HEK293T (cell line): ENCODE measurements at regions not wholly inside any gene's neighbourhood (a gene's known extent, or its start where the extent isn't known, plus 50 kb on each side); places are given as distances from the start of the nearest gene placed in this dataset.

Source experiments
- CTCF ChIA-PET: fragments of 350-600 bp; formaldehyde crosslinking; extraction: SDS; loops from one replicate; lab custom pipeline; 2021; ENCODE audit warnings: antibody characterized with exemption, inconsistent platforms; lab: Yijun Ruan, JAX
- POLR2A ChIA-PET: fragments of 350-600 bp; formaldehyde crosslinking; extraction: SDS; loops from one replicate; lab custom pipeline; 2020; ENCODE audit warnings: antibody characterized with exemption, inconsistent platforms; lab: Yijun Ruan, JAX
- DNase-seq: peaks from one replicate; pipeline ENCODE4 v3.0.0; 2012; ENCODE audit warnings: mixed read lengths; ENCODE audit errors: extremely low spot score
- ARNT ChIP-seq: fragments of 450-650 bp; IDR thresholded peaks from 2 replicates; pipeline ENCODE4 v1.6.1; 2017; ENCODE audit warnings: mild to moderate bottlenecking
- BHLHE40 ChIP-seq: fragments of 450-650 bp; IDR thresholded peaks from 2 replicates; pipeline ENCODE4 v1.6.1; 2016; ENCODE audit warnings: mild to moderate bottlenecking, moderate library complexity, borderline replicate concordance
- CTBP1 ChIP-seq: fragments of 450-650 bp; IDR thresholded peaks from 2 replicates; pipeline ENCODE4 v1.6.1; 2016; ENCODE audit warnings: borderline replicate concordance
- ELF4 ChIP-seq: fragments of 450-650 bp; IDR thresholded peaks from 2 replicates; pipeline ENCODE4 v1.6.1; 2017; ENCODE audit warnings: antibody characterized with exemption
- FOXA1 ChIP-seq: fragments of 450-650 bp; IDR thresholded peaks from 2 replicates; pipeline ENCODE4 v1.6.1; 2016; ENCODE audit warnings: mild to moderate bottlenecking
- FOXK2 ChIP-seq: fragments of 450-650 bp; IDR thresholded peaks from 2 replicates; pipeline ENCODE4 v1.6.1; 2016; ENCODE audit warnings: mild to moderate bottlenecking
- FOXM1 ChIP-seq: fragments of 450-650 bp; IDR thresholded peaks from 2 replicates; pipeline ENCODE4 v1.6.1; 2017; ENCODE audit warnings: mild to moderate bottlenecking, borderline replicate concordance
- HDGF ChIP-seq: fragments of 450-650 bp; IDR thresholded peaks from 2 replicates; pipeline ENCODE4 v1.6.1; 2017; ENCODE audit warnings: antibody characterized with exemption, borderline replicate concordance
- L3MBTL2 ChIP-seq: fragments of 450-650 bp; conservative IDR thresholded peaks from 2 replicates; pipeline ENCODE4 v1.6.1; 2016; ENCODE audit warnings: mild to moderate bottlenecking
- LEF1 ChIP-seq: fragments of 450-650 bp; IDR thresholded peaks from 2 replicates; pipeline ENCODE4 v1.6.1; 2017; ENCODE audit warnings: mild to moderate bottlenecking, borderline replicate concordance
- NFRKB ChIP-seq: fragments of 450-650 bp; IDR thresholded peaks from 2 replicates; pipeline ENCODE4 v1.6.1; 2016; ENCODE audit warnings: mild to moderate bottlenecking, moderate library complexity
- PKNOX1 ChIP-seq: fragments of 450-650 bp; IDR thresholded peaks from 2 replicates; pipeline ENCODE4 v1.6.1; 2016
- SP1 ChIP-seq: fragments of 450-650 bp; IDR thresholded peaks from 2 replicates; pipeline ENCODE4 v1.6.1; 2017
- SUZ12 ChIP-seq: fragments of 450-650 bp; IDR thresholded peaks from 2 replicates; pipeline ENCODE4 v1.6.1; 2016; ENCODE audit warnings: mild to moderate bottlenecking
- TARDBP ChIP-seq: fragments of 450-650 bp; IDR thresholded peaks from 2 replicates; pipeline ENCODE4 v1.6.1; 2016
- ZNF384 ChIP-seq: fragments of 450-650 bp; IDR thresholded peaks from 2 replicates; pipeline ENCODE4 v1.6.1; 2016

- ChIA-PET POLR2A (no interaction called here), CTCF (no interaction called here)
- DNase-seq = no peak
- TF ChIP-seq FOXK2 (no peak), CTBP1 (no peak), ARNT (no peak), ZNF384 (no peak), NFRKB (no peak), SUZ12 (no peak), L3MBTL2 (no peak), HDGF (no peak)
Measured at GRCh38 chr2:160721089-160722040, 227.8 kb upstream of the RBMS1 start.

- ChIA-PET CTCF (no interaction called here), POLR2A (no interaction called here)
Measured at GRCh38 chr2:160726046-160726445, 232.4 kb upstream of the RBMS1 start.

GRCh38 chr2:160730296-160730995, 236.8 kb upstream of the RBMS1 start:
- CTCF ChIA-PET = no interaction called here
- POLR2A ChIA-PET = no interaction called here
- DNase-seq = no peak
- no peak for TF ChIP-seq BHLHE40
- TF ChIP-seq PKNOX1 = no peak
- TF ChIP-seq L3MBTL2 = no peak
- TF ChIP-seq LEF1 = no peak
- no peak for TF ChIP-seq TARDBP
- TF ChIP-seq CTBP1 = no peak
- TF ChIP-seq SUZ12 = no peak
- TF ChIP-seq ZNF384 = no peak
- TF ChIP-seq SP1 = no peak

More at GRCh38 chr2:160726046-160726445, 232.4 kb upstream of the RBMS1 start:
- DNase-seq = no peak
- TF ChIP-seq TARDBP (no peak), ZNF384 (no peak), SP1 (no peak)

GRCh38 chr2:160731415-160731814, 237.8 kb upstream of the RBMS1 start:
- CTCF ChIA-PET = no interaction called here
- TF ChIP-seq FOXM1 = no peak
- no peak for TF ChIP-seq SUZ12
- TF ChIP-seq CTBP1 = no peak
- TF ChIP-seq ZNF384 = no peak
- TF ChIP-seq ELF4 = no peak
- no peak for TF ChIP-seq FOXK2
- no peak for TF ChIP-seq ARNT
- no peak for TF ChIP-seq HDGF
- TF ChIP-seq TARDBP = no peak
- DNase-seq = no peak
- POLR2A ChIA-PET = no interaction called here

GRCh38 chr2:160731856-160732255, 238.2 kb upstream of the RBMS1 start:
- no peak for TF ChIP-seq NFRKB
- ChIA-PET POLR2A (no interaction called here), CTCF (no interaction called here)
- no peak for DNase-seq

GRCh38 chr2:160735696-160736095, 242.1 kb upstream of the RBMS1 start:
- DNase-seq = no peak
- ChIA-PET CTCF (no interaction called here), POLR2A (no interaction called here)
- TF ChIP-seq SP1 (no peak), NFRKB (no peak), BHLHE40 (no peak), L3MBTL2 (no peak), FOXA1 (no peak), SUZ12 (no peak), PKNOX1 (no peak), LEF1 (no peak), HDGF (no peak), ZNF384 (no peak), TARDBP (no peak), FOXM1 (no peak), FOXK2 (no peak), ARNT (no peak), ELF4 (no peak), CTBP1 (no peak)
